ENCODE measurements at regions not wholly inside any gene's neighbourhood (a gene's known extent, or its start where the extent isn't known, plus 50 kb on each side); places are given as distances from the start of the nearest gene placed in this dataset.

DNA sequence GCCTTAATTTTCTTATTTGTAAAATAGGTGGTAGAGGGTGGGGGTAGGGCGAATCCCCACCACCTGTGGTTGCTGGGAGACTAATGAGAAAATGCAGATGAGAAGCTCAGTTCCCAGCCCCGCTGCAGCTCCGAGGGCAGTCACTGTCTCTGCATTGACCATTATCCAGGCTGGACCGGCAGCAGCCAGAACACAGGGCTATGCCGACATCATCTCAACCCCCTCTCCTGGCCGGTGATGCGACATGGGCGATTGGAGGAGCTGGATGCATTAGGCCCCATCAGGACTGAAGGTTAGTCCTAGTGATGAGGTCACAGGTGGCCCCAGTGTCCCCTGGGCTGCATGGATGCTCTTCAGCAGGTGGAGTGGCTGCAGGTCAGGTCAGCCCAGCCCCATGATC lies 412.4 kb downstream of the CTTN start:
- DNase-seq: no peak

DNA sequence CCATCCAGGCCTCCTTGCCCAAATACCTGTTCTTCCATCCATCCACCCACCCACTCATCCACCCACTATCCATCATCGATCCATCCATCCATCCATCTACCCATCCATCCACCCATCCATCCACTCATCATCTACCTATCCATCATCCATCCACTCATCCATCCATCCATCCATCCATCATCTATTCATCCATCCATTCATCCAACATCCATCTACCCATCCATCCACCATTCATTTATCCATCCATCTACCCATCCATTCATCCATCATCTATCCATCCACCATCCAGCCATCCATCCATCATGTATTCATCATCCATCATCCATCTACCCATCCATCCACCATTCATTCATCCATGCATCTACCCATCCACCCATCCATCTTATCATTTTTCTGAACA lies 413.2 kb downstream of the CTTN start:
- no peak for DNase-seq

DNA sequence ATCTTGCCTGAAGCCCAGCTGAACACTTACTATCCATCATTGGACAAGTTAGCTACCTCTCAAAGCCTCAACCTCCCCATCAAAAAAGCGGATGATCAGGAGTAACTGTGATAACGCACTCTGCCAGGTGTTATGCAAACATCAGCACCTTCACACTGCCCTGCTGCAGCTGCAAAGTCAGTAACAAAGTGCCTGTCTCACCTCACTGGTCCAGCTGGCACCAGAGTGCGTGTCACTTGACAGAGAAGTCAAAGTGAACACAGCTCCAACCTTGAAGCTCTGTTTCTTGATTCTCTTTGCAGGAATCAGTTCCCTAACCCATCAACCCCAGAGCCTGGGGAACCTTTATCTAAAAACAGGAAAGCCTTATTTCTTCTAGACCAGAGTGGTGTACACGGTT lies 413.6 kb downstream of the CTTN start:
- DNase-seq: no peak

DNA sequence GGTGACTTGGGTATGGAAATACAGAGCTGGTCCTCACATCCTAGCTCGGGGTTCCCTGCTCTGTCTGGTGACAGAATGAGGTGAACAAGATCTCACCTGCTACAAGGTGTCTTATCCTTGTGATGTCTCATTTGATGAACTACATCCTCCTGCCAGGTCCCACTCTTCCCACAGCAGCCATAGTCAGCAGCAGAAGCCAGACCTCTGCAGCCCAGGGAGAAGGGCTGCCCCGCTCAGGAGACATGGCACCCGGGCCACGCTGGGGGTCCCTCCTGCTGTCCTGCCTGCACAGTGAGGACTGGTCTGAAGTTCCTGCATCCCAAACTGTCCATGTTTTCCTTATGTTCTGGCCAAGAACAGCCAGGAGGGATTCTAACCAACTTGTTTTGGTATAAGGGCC lies 414.1 kb downstream of the CTTN start:
- no peak for DNase-seq

DNA sequence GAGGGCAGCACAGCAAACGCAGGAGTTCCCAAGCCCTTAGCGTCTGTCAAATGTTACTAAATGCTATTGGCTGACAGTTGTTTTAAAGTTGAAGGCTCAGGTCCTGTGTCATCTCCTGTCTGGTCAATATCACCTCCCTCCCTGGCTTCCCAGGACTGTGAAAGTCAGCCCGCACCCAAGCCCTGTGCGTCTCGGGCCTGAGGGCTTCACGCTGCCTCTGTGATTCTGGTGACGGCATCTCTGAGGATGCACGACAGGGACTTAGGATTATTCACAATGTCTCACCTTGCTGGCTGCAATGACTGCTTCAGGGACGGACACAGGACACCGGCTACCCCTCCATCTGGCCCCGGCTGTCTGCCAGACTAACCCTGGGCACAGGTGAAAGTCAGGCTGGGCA lies 415.3 kb downstream of the CTTN start:
- DNase-seq: no peak

DNA sequence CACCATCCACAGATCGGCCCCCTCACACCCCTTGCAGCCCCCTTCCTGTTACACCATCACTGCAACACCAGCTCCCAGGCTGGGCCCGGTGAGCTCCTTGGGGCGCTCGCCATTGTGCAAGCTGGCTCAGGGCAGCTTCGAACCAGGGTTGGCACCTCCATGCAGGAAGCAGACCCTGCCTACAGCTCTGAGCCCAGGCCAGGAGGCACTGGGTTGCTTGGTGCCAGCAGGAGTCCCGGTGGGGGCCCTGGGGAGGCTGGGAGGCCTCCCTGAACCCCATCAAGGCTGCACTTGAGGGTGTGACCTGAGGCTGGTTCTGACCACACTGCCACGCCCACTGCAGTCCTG lies 417.1 kb downstream of the CTTN start:
- DNase-seq: no peak

DNA sequence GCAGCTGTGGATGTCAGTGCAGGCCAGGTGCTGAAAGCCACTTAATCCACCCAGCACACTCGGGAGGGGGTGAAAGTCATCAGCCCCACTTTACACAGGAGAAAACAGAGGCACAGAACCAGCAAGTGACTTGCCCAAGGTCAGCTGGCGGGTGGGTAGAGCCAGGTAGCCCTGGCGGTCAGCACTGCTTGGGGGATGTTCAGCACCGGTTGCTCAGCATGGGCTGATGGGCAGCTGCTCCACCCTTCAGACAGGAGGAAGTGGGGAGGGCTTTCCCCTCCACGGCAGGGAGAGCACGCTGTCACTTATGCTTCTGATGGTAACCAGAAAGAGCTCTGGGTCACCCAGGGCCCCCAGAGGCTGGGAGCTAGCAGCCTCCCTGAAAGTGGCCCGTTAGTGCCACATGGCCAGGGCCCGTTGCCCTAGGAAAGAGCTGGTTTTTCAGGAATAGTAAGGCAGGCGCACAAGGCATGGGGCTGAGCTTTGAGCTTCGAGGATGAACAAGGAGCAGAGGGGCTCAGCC lies 417.9 kb downstream of the CTTN start:
- DNase-seq: no peak

DNA sequence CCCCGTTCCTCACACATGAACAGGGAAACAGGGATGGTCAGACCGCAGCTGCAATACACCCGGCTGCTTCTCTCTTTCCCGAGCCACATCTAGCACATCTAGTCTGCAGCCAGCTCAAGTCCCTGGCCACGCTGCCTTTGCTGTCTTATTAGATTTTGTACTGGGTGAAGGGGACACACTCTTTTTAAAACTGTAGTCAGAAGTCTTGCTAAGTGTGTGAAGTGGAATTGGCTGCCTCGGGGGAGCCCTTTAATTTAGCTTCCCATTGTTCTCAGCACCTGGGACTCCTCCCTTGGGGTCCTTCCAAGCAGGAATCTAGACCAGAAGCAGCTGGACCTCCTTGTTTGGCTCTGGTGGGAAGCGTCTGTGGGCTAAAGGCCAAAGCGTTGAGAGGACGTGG lies 420.0 kb downstream of the CTTN start:
- DNase-seq: peak; percentile 21

DNA sequence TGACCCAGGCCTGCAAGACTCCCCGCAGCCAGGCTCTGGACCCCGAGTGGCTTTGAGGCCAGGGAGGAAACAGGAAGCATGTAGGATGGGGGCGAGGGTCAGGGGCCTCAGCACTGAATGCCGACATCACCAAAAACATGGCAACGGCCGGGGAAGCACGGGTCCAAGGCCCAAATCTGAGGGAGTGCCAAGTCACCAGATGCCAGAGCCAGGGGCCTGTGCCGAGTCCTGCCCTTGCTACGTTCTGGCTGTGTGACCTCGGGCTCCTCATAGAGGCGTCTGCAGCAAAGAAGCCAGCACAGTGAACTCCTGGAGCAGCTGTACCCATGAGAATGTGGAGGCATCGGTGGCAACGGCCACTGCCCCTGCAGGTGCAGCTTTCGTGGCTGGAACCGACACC lies 420.7 kb downstream of the CTTN start:
- no peak for DNase-seq

DNA sequence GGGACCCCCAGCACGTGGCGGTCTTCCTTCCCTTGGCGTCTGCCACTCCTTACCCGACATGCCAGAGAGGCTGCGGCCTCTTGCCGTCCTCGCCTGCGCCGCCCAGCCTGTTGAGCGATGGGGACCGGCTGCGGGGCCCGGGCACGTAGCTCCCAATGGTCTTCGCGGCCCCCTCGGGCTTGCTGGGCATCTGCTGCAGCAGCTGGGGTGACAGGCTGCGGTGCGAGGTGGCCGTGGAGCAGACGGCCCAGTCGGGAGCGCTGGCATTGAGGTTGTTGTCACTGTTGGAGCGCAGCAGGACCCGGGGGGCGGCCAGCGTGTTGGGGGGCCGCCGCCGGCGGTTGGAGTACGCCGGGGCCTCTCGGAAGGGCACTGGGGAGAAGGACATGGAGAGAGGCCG lies 422.0 kb downstream of the CTTN start:
- no peak for DNase-seq

DNA sequence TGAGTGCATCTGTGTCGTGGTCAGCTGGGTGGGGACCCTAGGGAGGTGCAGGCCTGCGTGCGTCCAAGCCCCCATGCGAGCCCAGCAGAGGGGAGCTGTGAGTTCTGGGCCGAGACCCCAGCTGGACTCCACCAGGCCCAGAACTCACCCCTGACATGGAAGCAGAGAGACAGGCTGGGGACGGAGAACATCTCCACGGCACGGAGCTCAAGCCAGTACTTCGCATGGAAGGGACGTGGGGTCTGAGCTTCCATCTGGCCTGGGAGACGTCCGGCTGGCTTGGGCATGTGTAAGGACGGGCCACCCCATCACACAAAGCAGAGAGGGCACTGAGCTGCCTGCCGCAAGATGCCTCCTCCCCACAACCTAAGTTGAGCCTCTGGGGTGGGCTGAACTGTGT lies 422.4 kb downstream of the CTTN start:
- DNase-seq: no peak

DNA sequence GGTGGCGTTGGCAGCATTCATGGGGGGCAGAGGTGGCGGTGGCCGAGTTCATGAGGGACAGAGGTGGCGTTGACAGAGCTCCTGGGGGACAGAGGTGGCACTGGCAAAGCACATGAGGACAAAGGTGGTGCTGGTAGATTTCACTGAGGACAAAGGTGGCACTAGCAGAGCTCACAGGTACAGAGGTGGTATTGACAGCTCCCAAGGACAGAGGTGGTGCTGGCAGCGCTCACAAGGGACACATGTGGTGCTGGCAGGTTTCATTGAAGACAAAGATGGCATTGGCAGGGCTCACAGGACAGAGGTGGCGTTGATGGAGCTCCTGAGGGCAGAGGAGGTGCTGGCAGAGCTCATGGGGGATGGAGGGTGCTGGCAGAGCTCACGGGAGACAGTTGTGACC lies 425.4 kb downstream of the CTTN start:
- DNase-seq: no peak

DNA sequence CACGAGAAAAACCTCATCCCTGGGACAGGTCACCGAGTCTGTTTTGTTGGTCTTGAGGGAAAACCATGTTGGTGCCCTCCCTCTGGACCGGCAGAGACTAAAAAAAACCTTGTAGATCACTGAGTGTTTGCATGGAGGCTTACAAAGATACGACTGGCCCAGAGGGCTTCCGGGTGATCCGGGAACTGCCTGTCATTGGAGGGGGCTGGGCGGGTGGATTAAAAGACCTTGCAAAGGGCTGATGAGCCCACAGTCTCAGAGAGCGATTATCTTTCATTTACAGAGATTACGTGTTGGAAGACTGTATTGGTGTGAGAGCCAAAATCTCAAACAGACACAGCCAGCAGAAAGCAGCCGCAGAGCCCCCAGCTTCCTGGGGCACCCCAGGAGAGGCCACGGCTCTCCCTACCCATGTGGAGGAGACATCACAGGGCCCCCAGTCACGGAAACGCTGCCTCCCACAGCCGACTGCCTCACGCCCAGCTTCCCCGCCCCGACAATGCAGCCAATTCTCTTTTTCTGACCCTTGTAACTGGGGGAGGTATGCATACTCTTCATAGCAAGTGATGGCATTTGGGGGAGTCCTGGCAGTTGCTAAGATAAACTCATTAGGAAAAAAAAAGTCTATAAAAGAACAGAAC lies 426.4 kb downstream of the CTTN start:
- DNase-seq: peak; percentile 49

DNA sequence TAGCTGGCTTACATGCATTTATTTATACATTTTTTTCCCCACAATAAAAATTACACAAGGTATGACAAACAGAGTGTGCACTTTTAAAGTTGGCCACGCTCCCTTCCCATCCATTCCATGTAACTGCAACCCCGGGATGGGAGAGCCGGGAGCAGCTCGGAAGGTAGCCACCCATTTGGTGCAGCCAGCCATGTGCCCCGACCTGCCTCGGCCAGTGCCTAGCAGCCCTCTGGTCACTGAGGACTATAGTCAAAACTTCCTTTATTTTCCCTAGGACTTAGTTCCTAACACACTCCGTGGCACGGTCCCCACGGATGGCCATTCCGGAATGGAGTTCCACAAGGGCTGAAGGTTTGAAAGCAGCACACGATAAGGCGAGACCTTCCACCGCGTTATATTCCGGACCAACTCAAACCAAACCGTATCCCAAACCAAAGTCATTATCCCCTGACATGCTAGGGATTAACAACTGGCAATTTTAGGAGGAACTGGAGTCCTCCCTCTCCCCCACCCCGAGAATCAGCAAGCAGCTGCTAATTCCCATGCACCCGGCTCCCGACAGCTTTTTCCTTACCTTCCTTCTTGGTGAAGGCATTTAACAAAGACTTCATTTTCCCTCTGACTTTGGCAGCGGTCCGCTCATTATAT lies 426.4 kb downstream of the SHANK2 start:
- peak; percentile 26 for DNase-seq

DNA sequence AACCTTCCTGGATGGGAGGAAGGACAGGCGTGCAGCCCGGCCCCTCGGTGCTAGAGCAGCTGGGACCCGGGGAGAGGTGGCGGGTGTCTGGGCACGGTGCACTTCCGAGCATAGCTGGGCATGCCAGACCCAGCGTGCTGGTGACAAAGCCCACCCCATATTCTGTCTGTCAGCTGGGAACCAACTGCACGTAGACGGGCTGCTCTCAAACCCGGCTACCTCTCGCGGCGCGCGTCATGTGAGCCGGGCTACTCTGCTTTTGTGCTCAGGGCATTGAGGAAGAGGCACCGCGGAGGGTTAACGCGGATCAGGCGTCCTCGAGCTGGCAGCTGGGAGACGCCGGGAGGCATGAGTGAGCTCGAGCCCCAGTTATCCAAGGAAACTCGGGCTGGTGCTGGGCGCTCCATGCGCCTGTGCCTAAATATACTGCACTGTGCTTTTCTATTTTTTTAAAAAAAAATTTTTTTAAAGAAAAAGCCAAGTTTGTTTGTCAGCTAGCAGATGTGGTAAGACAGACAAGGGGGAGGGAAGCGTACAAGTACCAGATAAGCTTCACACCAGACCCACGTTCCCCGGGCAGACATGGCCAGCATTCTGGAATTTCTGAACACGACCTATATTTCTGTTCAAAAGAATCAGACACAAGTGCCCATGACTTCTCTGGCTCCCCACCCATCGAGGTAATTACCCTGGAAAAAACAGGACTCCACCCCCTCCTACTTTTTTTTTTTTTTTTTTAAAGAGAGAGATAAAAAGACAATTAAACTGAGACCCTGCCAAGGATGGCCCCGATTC lies 425.6 kb downstream of the SHANK2 start:
- DNase-seq: peak; percentile 91

DNA sequence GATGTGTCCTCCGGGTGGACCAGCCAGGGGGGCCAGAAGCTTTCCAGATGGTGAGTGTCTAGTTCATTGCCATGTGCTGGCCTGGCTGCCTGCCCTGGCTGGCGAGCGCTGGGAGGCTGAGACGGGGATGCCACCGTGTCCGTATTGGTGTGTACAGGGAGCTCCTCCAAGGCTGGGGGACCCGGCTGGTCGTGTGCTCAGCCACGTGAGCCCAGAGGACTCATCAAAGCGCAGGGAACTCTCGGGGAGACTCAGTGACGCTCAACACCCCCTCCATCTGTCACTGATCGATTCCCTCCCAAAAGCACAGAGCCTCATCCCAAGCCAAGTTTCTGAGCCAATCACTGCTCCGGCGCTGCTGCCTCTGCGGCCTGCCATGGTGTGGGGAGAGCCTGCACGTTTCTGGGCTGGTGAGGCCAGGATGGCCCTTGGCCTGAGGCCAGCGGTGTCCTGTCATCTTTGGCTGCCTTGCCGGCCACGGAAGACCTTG lies 423.7 kb downstream of the SHANK2 start:
- no peak for DNase-seq

DNA sequence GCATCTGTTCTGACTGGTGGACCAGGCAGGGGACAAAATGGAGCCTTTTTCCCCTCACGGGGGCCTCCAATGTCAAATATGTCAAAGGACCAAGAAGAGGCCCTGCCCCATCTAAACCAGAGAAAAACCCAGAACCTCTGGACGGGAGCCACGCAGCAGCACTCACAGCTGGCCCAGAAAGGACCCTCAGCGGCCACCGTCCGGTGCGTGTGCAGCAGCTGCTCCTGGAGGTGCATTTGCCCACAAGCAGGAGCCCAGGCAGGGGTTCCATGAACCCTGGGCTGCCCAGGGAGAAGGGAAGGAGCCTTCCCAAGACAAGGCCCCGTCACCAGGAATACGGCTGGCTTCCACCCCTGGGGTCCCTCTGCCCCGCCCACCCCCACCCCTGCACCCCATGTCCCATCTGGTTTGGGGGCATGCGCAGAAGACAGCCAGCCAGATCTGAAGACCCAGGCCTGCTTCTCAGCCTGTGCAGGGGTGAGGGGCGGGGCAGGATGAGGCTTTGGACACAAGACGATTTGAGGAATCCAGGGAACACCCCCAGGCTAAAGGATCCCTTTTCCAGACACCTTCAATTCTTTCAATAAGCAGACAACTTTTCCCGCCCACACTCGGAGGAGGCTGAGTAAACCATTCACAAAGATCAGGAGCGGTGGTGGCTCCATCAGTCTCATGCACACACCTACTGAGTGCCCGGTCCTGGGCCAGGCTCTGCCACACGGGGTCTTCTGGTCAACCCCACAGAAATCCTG lies 423.1 kb downstream of the SHANK2 start:
- DNase-seq: no peak

DNA sequence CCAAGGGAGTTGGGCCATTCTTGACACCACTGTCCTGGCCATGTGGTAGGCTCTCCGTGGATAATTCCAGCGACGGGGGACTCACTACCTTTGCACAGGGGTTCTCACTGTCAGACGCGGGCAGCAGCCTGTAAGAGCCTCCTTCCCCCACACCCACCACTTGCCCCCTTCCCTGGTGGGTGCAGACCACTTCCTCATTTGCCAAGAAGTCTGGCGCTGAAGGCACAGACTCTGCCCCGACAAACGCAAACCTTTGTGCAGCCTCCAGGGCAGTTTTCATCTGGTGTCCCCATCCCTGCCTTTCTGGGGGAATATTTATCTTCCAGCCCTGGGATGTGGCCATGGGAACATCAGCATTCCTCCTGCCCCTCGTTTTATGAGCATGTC lies 422.5 kb downstream of the SHANK2 start:
- DNase-seq: no peak

DNA sequence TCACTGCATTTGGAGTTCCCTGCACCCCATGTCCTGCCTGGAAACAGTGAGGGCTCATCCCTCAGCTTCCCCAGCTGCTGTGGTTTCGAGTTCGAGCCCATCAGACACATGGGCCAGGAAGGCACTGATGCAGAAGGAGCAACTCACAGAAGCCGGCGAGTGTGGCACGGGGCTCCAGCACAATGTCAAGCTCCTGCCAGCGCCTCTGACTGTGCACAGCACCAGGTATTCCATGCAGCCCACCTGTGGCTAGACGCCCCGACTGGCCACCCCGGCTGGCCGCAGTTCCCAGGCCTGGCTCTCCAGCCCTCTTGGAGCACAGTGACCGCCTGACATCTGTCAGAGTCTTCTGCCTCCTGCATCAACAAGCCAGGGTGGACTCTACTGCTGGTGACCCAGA lies 419.4 kb downstream of the SHANK2 start:
- no peak for DNase-seq

DNA sequence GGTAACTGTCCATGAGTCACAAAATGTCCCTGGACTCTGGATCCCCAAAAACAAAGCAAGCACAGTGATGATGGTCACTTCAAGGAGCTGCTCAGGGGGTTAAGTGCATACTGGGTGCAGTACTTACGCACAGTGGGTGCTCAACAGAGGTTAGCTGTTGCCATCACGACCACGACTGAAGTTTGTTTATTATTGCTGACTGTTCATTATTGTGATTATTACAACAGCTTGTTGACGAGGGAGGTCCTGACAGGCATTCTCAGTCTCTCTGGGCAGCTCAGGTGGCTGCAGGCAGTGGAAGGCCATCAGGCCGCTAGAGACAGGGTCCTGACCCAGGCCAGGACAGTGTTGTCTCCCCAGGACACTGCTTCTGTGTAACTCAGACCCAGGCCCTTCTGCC lies 418.8 kb downstream of the SHANK2 start:
- no peak for DNase-seq

DNA sequence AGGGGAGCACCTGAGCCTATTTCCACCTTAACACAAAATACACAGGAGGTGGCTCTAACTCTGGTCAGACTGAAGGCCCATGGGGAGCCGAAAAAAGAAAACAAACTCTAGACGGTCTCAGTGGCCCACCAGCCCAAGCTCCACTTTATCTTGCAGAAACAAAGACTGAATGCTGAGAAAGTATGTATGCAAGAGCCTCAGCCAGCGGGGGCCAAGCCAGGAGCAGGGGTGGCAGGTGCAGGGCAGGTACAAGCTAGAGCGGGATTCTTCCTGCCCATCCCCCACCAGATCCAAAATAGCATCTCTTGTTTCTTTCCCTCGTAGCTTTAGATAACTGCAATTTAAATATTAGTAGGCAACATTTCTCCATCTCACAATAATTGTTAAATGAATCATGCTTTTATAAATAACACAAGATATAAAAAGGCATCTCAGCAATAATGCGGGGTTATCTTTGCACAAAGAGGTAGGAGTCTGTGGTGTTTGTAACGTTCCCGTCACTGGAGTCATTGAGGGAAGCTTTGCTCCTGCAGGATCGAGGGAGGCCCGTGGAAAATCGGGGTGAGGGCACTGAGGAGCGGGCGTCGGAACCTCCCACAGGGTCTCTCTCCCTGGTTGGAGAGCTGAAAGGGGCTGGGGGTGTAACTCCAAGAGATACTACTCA lies 418.0 kb downstream of the SHANK2 start:
- peak; percentile 51 for DNase-seq

DNA sequence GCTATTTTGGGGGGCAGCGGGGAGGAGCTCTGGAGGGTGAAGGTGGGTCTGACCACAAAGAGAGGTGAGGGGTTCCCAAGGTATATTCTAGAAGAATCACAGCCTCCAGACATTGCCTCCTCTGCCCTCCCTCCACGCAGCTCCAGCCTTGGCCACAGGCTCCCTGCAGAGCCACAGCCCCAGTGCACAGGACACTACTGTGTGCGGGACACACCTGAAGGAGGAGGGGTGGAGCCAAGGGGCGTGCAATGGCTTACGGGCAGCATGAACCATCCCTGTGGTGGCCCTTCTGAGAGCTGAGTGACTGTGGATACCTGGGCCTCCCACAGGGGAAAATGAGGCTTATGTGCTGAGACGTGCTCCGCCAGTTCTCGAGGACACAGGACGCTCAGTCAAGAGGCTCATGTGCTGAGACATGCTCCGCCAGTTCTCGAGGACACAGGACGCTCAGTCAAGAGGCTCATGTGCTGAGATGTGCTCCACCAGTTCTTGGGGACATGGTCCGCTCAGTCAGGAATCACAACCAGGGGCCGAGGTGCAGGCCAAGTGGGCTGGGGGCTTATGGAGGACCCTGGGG lies 417.3 kb downstream of the SHANK2 start:
- peak; percentile 94 for DNase-seq
